Neural cell (in vitro differentiated cells): ENCODE measurements at regions not wholly inside any gene's neighbourhood (a gene's known extent, or its start where the extent isn't known, plus 50 kb on each side); places are given as distances from the start of the nearest gene placed in this dataset.
"Not testable (repeated sequence)": the region's sequence is repeated elsewhere in the genome, so short reads cannot be mapped to it uniquely, and the experiment has no call there.

Experiments
- H2AFZ ChIP-seq: fragments of 200-600, 300-800 bp; sonication (generic), shearing (Covaris generic); 2 replicates; pipeline ENCODE4 v1.6.0; 2014; ENCODE audit warnings: low read depth, mild to moderate bottlenecking, antibody characterized with exemption, low read length, moderate library complexity
- H3F3A ChIP-seq: fragments of 200-600 bp; shearing (Covaris generic); 2 replicates; pipeline ENCODE4 v1.6.1; 2016; ENCODE audit warnings: mild to moderate bottlenecking, moderate library complexity, mixed read lengths, antibody characterized with exemption, low read length; ENCODE audit not compliant: insufficient read depth, poor library complexity, severe bottlenecking
- H3K27ac ChIP-seq: fragments of 200-600, 300-800 bp; sonication (generic), shearing (Covaris generic); 2 replicates; pipeline ENCODE4 v1.5.1; 2014; ENCODE audit warnings: mild to moderate bottlenecking, low read length, moderate library complexity
- H3K27me3 ChIP-seq: fragments of 300-800, 200-600 bp; sonication (generic), shearing (Covaris generic); 2 replicates; pipeline ENCODE4 v1.6.0; 2014; ENCODE audit warnings: mild to moderate bottlenecking, low read depth, low read length, moderate library complexity; ENCODE audit not compliant: insufficient read depth
- H3K36me3 ChIP-seq: fragments of 300-800, 200-600 bp; sonication (generic), shearing (Covaris generic); 2 replicates; pipeline ENCODE4 v1.5.1; 2014; ENCODE audit warnings: mild to moderate bottlenecking, antibody characterized with exemption, low read length, moderate library complexity; ENCODE audit not compliant: insufficient read depth
- H3K4me2 ChIP-seq: fragments of 300-800, 200-600 bp; sonication (generic), shearing (Covaris generic); 2 replicates; pipeline ENCODE4 v1.6.0; 2014; ENCODE audit warnings: mild to moderate bottlenecking, low read length
- H3K4me3 ChIP-seq: fragments of 300-800, 200-600 bp; sonication (generic), shearing (Covaris generic); 2 replicates; pipeline ENCODE4 v1.5.1; 2014; ENCODE audit warnings: mild to moderate bottlenecking, low read length, moderate library complexity
- H3K79me2 ChIP-seq: fragments of 200-600 bp; shearing (Covaris generic); replicated peaks from 2 replicates; pipeline ENCODE4 v1.6.0; 2014; ENCODE audit warnings: mild to moderate bottlenecking, low read length, moderate library complexity; ENCODE audit not compliant: insufficient read depth
- H3K9ac ChIP-seq: fragments of 300-800, 200-600 bp; sonication (generic), shearing (Covaris generic); 2 replicates; pipeline ENCODE4 v1.6.1; 2016; ENCODE audit warnings: mild to moderate bottlenecking, low read length, mixed read lengths
- H3K9me2 ChIP-seq: fragments of 200-600 bp; shearing (Covaris generic); 2 replicates; pipeline ENCODE4 v1.6.1; 2016; ENCODE audit warnings: mild to moderate bottlenecking, low read length, mixed read lengths; ENCODE audit not compliant: insufficient read depth
- H3K9me3 ChIP-seq: fragments of 200-600, 300-800 bp; sonication (generic), shearing (Covaris generic); 2 replicates; pipeline ENCODE4 v1.6.1; 2016; ENCODE audit warnings: mild to moderate bottlenecking, mixed run types, low read length, moderate library complexity, mixed read lengths
- H4K20me1 ChIP-seq: fragments of 200-600 bp; shearing (Covaris generic); 2 replicates; pipeline ENCODE4 v1.6.1; 2016; ENCODE audit warnings: mild to moderate bottlenecking, mixed run types; ENCODE audit not compliant: insufficient read depth
- CTCF ChIP-seq: fragments of 450-650 bp; IDR thresholded peaks from 2 replicates; pipeline ENCODE4 v1.5.1; 2014; ENCODE audit warnings: antibody characterized with exemption, mild to moderate bottlenecking, moderate library complexity; ENCODE audit not compliant: poor library complexity, severe bottlenecking
- EP300 ChIP-seq: fragments of 450-650 bp; conservative IDR thresholded peaks from 2 replicates; pipeline ENCODE4 v1.6.1; 2014; ENCODE audit warnings: antibody characterized with exemption, mild to moderate bottlenecking, moderate library complexity; ENCODE audit not compliant: poor library complexity, severe bottlenecking
- MXI1 ChIP-seq: fragments of 450-650 bp; conservative IDR thresholded peaks from 2 replicates; pipeline ENCODE4 v1.6.1; 2014; ENCODE audit warnings: antibody characterized with exemption, mild to moderate bottlenecking; ENCODE audit not compliant: poor library complexity, severe bottlenecking
- SMC3 ChIP-seq: fragments of 450-650 bp; conservative IDR thresholded peaks from 2 replicates; pipeline ENCODE4 v1.6.1; 2014; ENCODE audit warnings: antibody characterized with exemption, mild to moderate bottlenecking, moderate library complexity; ENCODE audit not compliant: poor library complexity
- TAF1 ChIP-seq: IDR thresholded peaks from 2 replicates; pipeline ENCODE4 v1.6.1; 2012; ENCODE audit warnings: low read depth

- Histone ChIP-seq H3K27me3 (no peaks in the 10 kb centered on the region), H3K79me2 (no peaks in the 10 kb centered on the region), H3K9me2 (no peaks in the 10 kb centered on the region), H3K9me3 (no peaks in the 10 kb centered on the region), H3K4me2 (no peak overlapping the region), H4K20me1 (no peaks in the 10 kb centered on the region), H3K4me3 (no peak overlapping the region), H3F3A (no peaks in the 10 kb centered on the region), H3K9ac (no peak overlapping the region), H3K27ac (no peak overlapping the region), H3K36me3 (no peaks in the 10 kb centered on the region), H2AFZ (no peak overlapping the region)
- no peak for TF ChIP-seq SMC3
- TF ChIP-seq EP300 = no peak
- no peak for TF ChIP-seq TAF1
- no peak for TF ChIP-seq CTCF
These were observed 225.8 kb upstream of the NOCT start for GRCh38 chr4:138789796-138790195.

- H3K4me2 ChIP-seq = no peak overlapping the region
- no peak overlapping the region for H3K27ac ChIP-seq
- no peaks in the 10 kb centered on the region for H4K20me1 ChIP-seq
- H3K79me2 ChIP-seq = no peaks in the 10 kb centered on the region
- H3F3A ChIP-seq = no peaks in the 10 kb centered on the region
- H3K36me3 ChIP-seq = no peaks in the 10 kb centered on the region
- no peaks in the 10 kb centered on the region for H3K27me3 ChIP-seq
- H3K9me3 ChIP-seq = no peaks in the 10 kb centered on the region
- H2AFZ ChIP-seq = no peak overlapping the region
- no peak overlapping the region for H3K4me3 ChIP-seq
- H3K9ac ChIP-seq = no peak overlapping the region
- H3K9me2 ChIP-seq = no peaks in the 10 kb centered on the region
- TF ChIP-seq EP300 (no peak), SMC3 (no peak)
These were observed 226.7 kb upstream of the NOCT start for GRCh38 chr4:138788857-138789256.

- no peak overlapping the region for H2AFZ ChIP-seq
- no peaks in the 10 kb centered on the region for H3K27me3 ChIP-seq
- TF ChIP-seq MXI1 (no peak), EP300 (peak; percentile 16)
- H3K9ac ChIP-seq = no peak overlapping the region
- no peak overlapping the region for H3K4me3 ChIP-seq
- H3K4me2 ChIP-seq = no peak overlapping the region
- H3K9me2 ChIP-seq = no peaks in the 10 kb centered on the region
- no peaks in the 10 kb centered on the region for H3K9me3 ChIP-seq
- H3K79me2 ChIP-seq = no peaks in the 10 kb centered on the region
- no peak overlapping the region for H3K27ac ChIP-seq
- no peaks in the 10 kb centered on the region for H4K20me1 ChIP-seq
- H3K36me3 ChIP-seq = no peaks in the 10 kb centered on the region
- no peaks in the 10 kb centered on the region for H3F3A ChIP-seq
These were observed 227.3 kb upstream of the NOCT start for GRCh38 chr4:138788267-138788790.

GRCh38 chr4:138779761-138780160 is 235.8 kb upstream of the NOCT start:
- H3K36me3 ChIP-seq, H3K4me2 ChIP-seq, H3K9me3 ChIP-seq, H4K20me1 ChIP-seq, H3K27me3 ChIP-seq, H3K79me2 ChIP-seq, H2AFZ ChIP-seq, H3K27ac ChIP-seq, H3K9ac ChIP-seq, H3K4me3 ChIP-seq, H3F3A ChIP-seq, H3K9me2 ChIP-seq: not testable (repeated sequence)
